ES-I3 (cell line): ENCODE measurements at regions not wholly inside any gene's neighbourhood (a gene's known extent, or its start where the extent isn't known, plus 50 kb on each side); places are given as distances from the start of the nearest gene placed in this dataset.

Experiments
- H3K36me3 ChIP-seq: 2 replicates; pipeline ENCODE4 v1.6.1; 2013; ENCODE audit warnings: mild to moderate bottlenecking, low read length, control low read depth, moderate library complexity; ENCODE audit not compliant: insufficient read depth
- H3K4me1 ChIP-seq: 2 replicates; pipeline ENCODE4 v1.6.1; 2013; ENCODE audit warnings: mild to moderate bottlenecking, control low read depth, low read length; ENCODE audit not compliant: insufficient read depth
- H3K9ac ChIP-seq: 2 replicates; pipeline ENCODE4 v1.6.1; 2013; ENCODE audit warnings: low read depth, mild to moderate bottlenecking, low read length, moderate library complexity
- H3K9me3 ChIP-seq: 2 replicates; pipeline ENCODE4 v1.6.1; 2013; ENCODE audit warnings: mild to moderate bottlenecking, low read length, moderate library complexity; ENCODE audit not compliant: control insufficient read depth, insufficient read depth

DNA sequence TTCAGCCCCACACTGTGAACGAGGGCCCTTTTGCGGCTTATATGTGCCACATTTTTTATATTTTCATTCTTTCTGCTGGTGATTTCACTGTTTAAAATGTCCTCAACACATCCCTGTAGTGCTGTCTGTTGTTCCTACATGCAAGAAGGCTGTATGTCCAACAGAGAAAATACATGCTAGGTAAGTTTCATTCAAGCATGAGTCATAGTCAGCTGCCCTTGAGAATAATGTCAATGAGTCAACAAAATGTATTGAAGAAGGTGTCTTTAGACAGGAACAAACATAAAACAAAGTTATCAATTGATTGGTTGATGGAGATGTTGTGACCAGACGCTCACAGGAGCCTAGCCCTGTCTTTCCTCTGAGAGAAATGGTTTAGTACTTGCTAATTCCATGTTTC, 553.4 kb downstream of the PLPP3 start:
- Histone ChIP-seq H3K4me1 (no peaks in the 10 kb centered on the region), H3K36me3 (no peaks in the 10 kb centered on the region), H3K9ac (no peak overlapping the region), H3K9me3 (no peaks in the 10 kb centered on the region)

DNA sequence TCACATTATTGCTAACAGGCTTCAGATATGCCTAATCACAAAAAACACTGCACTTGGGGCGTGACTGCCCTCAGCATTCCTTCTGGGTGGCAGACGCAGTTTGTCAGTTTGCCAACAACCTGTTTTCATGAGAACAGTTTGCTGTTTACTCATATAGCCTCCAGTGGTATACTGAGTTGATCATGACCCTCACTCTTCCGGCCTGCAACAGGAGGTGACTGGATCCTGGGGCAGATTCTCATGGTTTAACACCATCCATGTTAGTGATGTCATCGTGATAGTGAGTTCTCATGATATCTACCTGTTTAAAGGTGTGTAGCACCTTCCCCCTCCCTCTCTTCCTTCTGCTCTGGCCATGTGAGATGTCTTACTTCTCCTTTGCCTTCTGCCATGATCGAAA, 555.2 kb downstream of the PLPP3 start:
- no peaks in the 10 kb centered on the region for H3K4me1 ChIP-seq
- no peak overlapping the region for H3K9ac ChIP-seq
- no peaks in the 10 kb centered on the region for H3K9me3 ChIP-seq
- no peaks in the 10 kb centered on the region for H3K36me3 ChIP-seq

DNA sequence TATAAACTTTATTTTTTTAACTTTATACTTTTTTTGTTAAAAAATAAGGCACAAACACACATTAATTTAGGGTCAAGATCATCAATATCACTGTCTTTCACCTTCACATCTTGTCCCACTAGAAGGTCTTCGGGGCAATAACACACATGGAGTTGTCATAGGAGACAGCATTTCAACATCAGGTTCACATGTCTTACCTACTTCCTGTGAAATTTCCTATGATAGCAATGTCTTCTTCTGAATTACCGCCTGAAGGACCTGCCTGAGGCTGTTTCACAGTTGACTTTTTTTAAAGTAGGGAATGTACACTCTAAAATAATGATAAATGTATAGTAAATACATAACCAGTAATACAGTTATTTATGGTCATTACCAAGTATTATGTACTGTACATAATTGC, 559.4 kb downstream of the PLPP3 start:
- H3K9ac ChIP-seq, result no peak overlapping the region
- H3K4me1 ChIP-seq, result no peaks in the 10 kb centered on the region
- H3K36me3 ChIP-seq, result no peaks in the 10 kb centered on the region
- H3K9me3 ChIP-seq, result no peaks in the 10 kb centered on the region

DNA sequence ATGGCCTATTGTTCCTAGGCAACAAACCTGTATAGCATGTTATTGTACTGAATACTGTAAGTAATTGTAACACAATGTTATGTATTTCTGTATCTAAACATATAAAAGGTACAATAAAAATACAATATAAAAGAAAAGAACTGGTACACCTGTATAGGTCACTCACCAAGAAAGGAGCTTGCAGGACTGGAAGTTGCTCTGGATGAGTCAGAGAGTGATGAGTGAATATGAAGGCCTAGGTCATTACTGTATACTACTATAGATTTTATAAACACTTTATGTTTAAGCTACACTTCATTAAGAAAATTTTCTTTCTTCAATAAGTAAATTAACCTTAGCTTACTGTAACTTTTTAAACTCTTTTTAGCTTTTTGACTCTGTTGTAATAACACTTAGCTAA, 559.9 kb downstream of the PLPP3 start:
- no peaks in the 10 kb centered on the region for H3K9me3 ChIP-seq
- no peaks in the 10 kb centered on the region for H3K4me1 ChIP-seq
- H3K36me3 ChIP-seq, result no peaks in the 10 kb centered on the region
- no peak overlapping the region for H3K9ac ChIP-seq

DNA sequence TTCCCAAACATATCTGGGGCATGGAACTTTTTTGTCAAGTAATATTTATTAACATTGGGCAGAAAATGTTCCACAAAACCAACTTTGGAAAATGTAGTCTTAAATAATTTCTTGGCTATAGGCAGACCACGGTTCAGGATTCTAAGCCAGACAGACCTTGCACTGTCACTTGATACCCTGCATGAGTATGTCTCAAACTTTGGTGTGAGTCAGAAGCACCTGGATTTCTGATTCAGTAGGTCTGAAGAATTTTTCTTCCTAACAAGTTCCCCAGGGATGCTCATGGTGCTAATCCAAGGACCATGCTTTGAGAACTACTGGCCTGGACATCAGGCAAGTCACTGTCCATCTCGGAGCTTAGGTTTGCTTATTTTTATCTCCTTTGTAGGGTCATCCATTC, 562.0 kb downstream of the PLPP3 start:
- no peaks in the 10 kb centered on the region for H3K4me1 ChIP-seq
- H3K9ac ChIP-seq, result no peak overlapping the region
- no peaks in the 10 kb centered on the region for H3K9me3 ChIP-seq
- no peaks in the 10 kb centered on the region for H3K36me3 ChIP-seq

DNA sequence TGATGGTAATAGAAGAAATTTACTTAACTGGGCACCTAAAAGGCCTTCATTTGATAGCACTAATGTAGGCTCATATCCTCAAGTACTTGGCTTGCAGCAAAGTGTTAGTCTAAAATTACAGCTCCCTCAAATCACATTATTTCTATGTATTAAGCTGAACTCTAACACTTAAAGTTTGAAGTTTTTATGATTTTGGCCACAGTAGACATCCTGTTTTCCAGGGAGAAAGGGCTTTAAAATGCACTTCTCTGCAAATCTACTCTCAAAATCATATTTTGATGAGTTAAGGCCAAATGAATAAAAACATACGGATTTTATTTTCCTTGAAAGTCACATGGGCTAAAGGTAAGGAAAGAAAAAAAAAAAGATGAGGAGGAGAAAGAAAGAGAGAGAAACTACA, 575.5 kb downstream of the PLPP3 start:
- Histone ChIP-seq H3K9me3 (no peaks in the 10 kb centered on the region; the same call in 1 of the 2 replicates), H3K36me3 (no peaks in the 10 kb centered on the region), H3K4me1 (no peaks in the 10 kb centered on the region), H3K9ac (no peak overlapping the region)

DNA sequence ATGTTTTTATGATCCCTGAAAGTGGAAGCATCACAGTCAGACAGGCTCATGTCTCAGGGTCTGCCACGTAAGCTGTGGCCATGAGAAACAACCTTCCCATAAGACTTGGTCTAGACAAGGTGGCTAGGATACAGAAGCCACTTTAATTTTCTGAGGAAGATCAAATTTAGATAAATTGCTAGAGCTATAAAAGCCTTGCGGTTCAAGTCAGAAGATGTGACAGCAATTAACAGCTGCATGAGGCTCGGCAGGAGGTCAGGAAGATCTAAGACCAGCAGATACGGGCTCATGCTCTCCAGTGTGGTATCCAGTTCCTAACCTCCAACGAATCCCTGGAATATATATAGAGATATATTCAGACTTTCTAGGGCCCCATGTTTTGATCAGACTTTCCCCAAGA, 577.1 kb downstream of the PLPP3 start:
- Histone ChIP-seq H3K9ac (no peak overlapping the region), H3K9me3 (no peaks in the 10 kb centered on the region; the same call in 1 of the 2 replicates), H3K36me3 (no peaks in the 10 kb centered on the region), H3K4me1 (no peaks in the 10 kb centered on the region)

DNA sequence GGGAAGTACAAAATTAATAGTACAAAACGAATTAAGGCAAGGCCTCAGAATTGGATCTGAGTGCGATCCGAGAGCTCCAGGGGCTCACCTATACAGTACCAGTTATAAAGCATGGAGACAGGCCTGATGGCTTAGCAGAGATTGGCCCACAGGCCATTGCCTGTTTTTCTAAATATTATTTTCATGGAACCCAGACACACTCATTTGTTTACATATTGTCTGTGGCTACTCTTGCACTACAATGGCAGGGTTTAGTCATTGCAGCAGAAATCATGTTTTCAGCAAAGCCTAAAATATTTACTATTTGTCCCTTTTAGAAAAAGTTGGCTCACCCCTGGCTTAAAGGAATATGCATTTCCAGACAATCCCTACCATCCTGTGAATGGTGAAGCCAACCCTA, 578.9 kb downstream of the PLPP3 start:
- H3K4me1 ChIP-seq, result no peaks in the 10 kb centered on the region
- H3K36me3 ChIP-seq, result no peaks in the 10 kb centered on the region
- H3K9ac ChIP-seq, result no peak overlapping the region
- H3K9me3 ChIP-seq, result no peaks in the 10 kb centered on the region; the same call in 1 of the 2 replicates

DNA sequence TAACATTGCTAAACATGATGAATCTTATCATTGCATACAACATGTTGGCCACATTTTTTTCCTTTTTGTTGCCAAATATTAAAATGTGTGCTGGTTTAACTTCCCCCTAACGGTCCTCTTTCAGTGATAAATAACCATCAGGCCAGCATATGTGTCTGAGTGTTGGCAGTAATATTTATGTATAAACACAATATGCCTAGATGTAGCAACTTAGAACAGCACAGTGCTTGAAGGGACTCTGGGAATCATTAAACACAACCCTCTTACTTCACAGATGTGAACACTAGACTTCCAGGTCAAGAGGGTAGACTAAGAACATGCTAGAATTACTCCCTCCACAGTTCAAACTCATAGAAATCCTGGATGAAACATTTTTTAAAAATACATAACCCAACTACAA, 581.8 kb downstream of the PLPP3 start:
- no peaks in the 10 kb centered on the region for H3K4me1 ChIP-seq
- no peak overlapping the region for H3K9ac ChIP-seq
- H3K36me3 ChIP-seq, result no peaks in the 10 kb centered on the region
- H3K9me3 ChIP-seq, result no peaks in the 10 kb centered on the region

DNA sequence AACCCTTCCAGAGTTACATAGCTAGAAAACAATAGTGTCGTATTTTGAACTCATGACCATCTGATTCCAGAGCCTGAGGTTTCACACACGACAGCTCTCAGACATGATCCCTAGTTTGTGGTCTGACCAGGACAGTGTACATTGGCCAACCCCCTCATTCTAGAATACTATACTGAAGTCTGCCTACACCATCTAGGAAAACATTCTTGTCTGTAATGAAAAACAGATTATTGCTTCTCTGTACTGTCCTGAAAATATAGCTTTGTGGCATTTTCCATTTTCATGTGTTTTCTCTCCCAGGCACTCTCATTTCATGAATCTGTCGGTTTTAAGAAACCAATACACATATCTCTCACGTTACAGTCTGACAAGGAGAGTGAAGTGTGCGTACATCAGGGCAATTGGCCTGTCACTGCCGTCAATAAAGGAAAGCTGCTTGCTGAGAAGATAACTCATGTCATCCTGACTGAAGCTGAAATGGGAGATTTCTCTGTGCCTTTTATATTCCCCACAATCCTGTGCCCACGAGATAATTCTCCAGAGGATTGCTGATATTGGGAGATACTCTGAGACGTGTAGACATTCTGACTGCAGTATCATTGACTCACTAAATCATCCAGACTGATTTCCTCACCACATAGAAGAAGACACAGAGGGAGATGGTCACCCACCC, 585.6 kb downstream of the PLPP3 start:
- Histone ChIP-seq H3K9ac (no peak overlapping the region), H3K9me3 (no peaks in the 10 kb centered on the region), H3K4me1 (no peaks in the 10 kb centered on the region), H3K36me3 (no peaks in the 10 kb centered on the region)

DNA sequence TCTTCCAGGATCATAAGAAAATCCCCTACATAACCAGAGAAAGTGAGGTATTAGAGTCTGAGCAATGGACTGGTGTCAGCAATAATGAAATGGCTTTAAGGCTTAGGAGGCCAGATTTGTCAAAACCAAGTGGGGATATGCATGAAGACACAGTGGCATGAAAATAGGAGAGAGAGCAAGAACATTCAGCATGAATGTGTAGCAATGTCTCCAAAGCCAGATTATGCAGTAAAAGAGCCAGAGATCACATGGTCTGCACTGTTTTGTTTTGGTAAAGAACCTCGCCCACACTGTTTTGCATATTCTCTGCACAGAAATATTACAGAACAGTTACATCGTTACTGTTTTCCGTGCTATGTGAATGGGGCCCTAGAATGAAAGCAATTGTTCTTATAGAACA, 589.4 kb downstream of the PLPP3 start:
- H3K9ac ChIP-seq, result no peak overlapping the region
- 0 out of 2 replicates have a peak, but pooled peaks cover 5% of the 10 kb centered on the region for H3K4me1 ChIP-seq
- no peaks in the 10 kb centered on the region for H3K36me3 ChIP-seq
- H3K9me3 ChIP-seq, result no peaks in the 10 kb centered on the region

DNA sequence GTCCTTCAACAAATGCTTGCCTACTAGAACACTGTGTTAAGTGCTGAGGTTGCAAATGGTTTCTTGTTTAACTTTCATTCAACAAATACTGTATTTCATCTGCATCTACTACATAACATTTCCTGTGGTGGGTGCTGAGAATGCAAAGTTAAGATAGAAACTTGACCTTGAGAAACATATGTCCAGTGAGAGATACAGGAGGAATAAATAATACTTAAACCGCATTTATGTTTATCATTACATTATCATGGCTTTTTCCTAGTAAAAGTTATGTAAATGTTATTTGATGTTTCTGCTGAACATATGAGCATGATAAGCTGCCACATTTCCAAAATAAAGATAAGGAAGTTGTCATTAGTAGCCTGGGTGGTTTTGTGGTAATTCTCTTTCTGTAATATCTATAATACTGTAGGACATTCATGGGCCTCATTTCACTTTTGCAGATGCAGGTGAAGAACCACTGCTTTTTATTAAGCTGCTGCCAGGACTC, 590.4 kb downstream of the PLPP3 start:
- Histone ChIP-seq H3K4me1 (0 out of 2 replicates have a peak, but pooled peaks cover 5% of the 10 kb centered on the region), H3K36me3 (no peaks in the 10 kb centered on the region), H3K9ac (no peak overlapping the region), H3K9me3 (no peaks in the 10 kb centered on the region)

DNA sequence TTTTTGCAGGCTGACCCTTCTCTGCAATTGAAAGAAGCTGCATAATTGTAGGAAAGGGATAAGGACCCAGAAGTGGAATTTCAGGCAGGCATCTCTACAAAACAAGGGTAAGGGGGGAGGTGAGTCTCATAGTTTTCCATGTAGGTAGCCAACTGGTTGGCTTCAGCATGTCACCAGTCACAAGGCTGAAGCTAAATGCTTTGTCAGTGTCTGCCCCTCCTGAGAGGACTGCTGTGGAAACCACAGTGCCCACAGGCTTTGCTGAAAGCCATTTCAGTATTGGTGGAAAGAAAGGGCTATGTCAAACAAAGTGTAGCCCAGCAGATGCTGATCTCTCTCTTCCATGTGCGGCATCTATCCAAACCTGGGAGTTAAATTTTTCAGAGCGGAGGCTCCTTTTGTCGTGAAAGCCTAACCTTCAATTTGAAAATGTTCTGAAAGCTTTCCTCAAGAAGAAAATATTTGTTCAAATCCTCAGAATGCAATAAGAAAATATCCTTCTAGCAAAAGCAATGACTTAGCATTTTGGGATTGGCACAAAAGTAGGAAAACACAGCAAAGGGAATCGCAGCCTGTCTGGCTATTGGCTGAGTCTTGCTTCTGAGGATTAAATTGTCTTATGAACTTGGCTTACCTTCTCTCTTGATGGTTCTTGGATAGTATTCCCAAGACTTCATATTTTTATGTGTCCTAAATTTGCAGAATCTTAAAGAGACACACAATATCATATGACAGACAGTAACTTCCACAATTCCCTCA, 591.7 kb downstream of the PLPP3 start:
- H3K4me1 ChIP-seq, result 0 out of 2 replicates have a peak, but pooled peaks cover 5% of the 10 kb centered on the region
- no peak overlapping the region for H3K9ac ChIP-seq
- no peaks in the 10 kb centered on the region for H3K9me3 ChIP-seq
- H3K36me3 ChIP-seq, result no peaks in the 10 kb centered on the region

DNA sequence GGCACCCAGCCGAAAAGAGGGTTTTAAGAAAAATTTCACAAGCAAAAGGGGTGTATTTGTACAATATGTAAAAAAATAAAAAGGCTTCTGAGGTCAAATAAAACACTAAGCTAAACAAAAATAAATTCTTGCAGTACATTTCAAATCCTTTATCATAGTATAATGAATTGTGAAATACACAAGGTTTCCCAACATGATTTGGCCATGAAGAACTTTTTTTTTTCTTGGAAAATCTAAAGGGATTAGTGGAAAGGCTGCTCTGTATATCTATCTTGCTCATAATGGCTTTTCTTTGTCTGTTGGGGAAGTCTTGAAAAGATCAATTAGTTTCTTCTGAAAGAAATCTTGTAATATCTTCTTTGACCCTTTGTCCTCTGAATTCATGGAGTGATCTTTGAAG, 593.4 kb downstream of the PLPP3 start:
- Histone ChIP-seq H3K4me1 (0 out of 2 replicates have a peak, but pooled peaks cover 5% of the 10 kb centered on the region), H3K36me3 (no peaks in the 10 kb centered on the region), H3K9me3 (no peaks in the 10 kb centered on the region), H3K9ac (no peak overlapping the region)

DNA sequence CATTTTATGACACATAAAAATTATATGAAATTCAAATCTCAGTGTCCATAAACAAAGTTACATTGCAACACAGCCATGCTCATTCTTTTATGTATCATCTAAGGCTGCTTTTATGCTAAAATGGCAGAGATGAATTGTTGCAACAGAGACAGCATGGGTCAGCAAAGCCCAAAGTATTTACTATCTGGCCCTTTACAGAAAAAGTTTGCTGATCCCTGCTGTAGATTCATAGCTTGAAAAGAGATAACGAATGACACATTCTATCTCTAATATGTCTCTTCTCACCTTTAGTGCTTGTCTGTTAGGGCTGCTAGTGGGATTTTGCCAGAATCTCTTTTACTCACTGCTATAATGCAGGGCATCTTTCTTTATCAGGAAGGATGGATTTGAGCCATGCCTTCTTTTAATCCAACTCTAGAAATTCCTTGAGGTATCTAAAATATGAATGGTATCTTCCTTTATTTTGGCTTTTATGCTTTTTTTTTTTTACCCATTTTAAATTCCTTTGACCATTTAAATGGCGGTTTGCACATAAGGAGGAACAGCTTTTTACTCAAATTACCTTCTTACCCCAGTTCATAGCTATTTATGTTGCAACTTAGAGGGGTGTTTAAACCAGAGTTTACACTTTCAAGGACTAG, 598.2 kb downstream of the PLPP3 start:
- Histone ChIP-seq H3K36me3 (no peaks in the 10 kb centered on the region), H3K9ac (no peak overlapping the region), H3K9me3 (no peaks in the 10 kb centered on the region), H3K4me1 (no peaks in the 10 kb centered on the region)
